Uterus (tissue), 2 donors: ENCODE measurements at regions not wholly inside any gene's neighbourhood (a gene's known extent, or its start where the extent isn't known, plus 50 kb on each side); places are given as distances from the start of the nearest gene placed in this dataset.

Experiments
- CTCF ChIP-seq, 4 experiments: fragments of 200-600 bp in 2 of 4; fragments of 450-650 bp in 2 of 4; sonication (generic) in 2 of 4; IDR thresholded peaks; one replicate each; pipeline ENCODE4 v1.5.1; 2016 to 2019; ENCODE audit warnings: antibody characterized with exemption in 4 of 4, mild to moderate bottlenecking in 2 of 4, moderate library complexity in 1 of 4
- POLR2A ChIP-seq, 2 donors: fragments of 450-650 bp; IDR thresholded peaks; one replicate each; pipeline ENCODE4 v1.6.1; 2016; ENCODE audit warnings: antibody characterized with exemption in 2 of 2, mild to moderate bottlenecking in 1 of 2, moderate library complexity in 1 of 2

GRCh38 chr14:85912141-85912540 lies 382.2 kb downstream of the FLRT2 start:
- TF ChIP-seq CTCF (IDR thresholded peaks at IDR 0.05) (no peak), POLR2A (IDR thresholded peaks at IDR 0.05) (no peak)
